HG03565 (cell line): ENCODE measurements at regions not wholly inside any gene's neighbourhood (a gene's known extent, or its start where the extent isn't known, plus 50 kb on each side); places are given as distances from the start of the nearest gene placed in this dataset.
"Not testable (repeated sequence)": the region's sequence is repeated elsewhere in the genome, so short reads cannot be mapped to it uniquely, and the experiment has no call there.

ENCODE experiments used
- ATAC-seq: cut with Tn5 transposase; IDR thresholded peaks from one replicate; pipeline ENCODE4 v1.9.1; 2021; ENCODE audit warnings: mild to moderate bottlenecking, moderate library complexity; ENCODE audit not compliant: unreplicated experiment

DNA sequence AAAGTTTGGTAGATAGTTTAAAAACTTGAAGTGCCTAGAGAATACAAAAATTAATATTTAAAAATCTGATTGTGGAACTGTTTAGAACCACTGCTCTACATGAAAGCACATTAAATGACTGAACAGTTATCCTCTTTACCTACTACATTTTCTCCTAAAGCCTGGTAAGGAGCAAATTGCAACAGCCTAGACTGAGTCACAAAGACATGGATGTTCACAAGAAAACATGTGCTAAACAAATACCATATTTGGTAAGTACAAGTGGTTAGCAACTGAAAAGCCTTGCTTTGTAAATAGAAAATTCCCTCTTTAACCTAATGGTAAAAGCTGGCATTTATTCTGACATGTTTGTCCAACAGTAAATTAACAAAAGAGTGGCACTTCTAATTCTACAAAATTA, 203.1 kb downstream of the FBXO8 start:
- no peak for ATAC-seq

DNA sequence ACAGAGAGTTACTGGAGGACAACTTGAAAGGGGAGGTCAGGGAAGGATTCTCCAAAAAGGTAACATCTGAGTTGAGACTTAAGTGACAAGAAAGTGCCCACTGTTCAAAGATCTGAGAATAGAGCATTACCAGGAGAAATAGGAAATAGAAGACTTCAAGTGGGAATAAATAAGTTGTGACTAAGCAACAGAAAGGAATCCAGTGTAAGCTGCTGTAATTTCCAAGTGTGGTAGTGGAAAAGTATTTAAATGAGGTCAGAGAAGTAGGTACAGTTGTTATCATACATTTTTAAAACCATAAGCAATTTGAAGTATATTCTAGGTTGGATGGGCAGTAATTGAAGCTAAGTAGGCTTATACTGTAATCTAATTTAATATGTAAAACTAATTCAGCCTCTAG, 211.9 kb downstream of the FBXO8 start:
- no peak for ATAC-seq

DNA sequence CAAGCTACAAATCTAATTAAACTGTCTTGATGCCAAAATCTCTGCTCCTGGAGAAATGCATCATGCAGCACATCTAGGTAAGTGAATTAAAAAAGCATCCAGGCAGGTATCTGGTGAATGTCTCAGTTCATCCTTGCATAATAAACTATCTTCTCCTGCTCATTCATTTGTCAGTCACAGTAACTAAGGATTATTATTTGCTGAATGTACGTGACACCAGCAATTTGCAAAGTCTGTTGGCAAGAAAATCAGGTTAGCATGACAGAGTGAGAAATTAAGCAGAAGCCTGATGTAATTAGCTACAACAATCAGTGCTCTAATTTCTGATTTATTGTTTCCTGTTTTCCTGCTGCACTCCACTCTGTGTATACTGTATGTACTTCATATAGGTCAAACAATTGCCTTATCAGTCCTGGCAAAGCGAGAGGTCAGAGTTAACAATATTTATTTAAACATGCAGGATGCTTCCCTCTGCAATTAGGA, 213.6 kb downstream of the FBXO8 start:
- no peak for ATAC-seq

DNA sequence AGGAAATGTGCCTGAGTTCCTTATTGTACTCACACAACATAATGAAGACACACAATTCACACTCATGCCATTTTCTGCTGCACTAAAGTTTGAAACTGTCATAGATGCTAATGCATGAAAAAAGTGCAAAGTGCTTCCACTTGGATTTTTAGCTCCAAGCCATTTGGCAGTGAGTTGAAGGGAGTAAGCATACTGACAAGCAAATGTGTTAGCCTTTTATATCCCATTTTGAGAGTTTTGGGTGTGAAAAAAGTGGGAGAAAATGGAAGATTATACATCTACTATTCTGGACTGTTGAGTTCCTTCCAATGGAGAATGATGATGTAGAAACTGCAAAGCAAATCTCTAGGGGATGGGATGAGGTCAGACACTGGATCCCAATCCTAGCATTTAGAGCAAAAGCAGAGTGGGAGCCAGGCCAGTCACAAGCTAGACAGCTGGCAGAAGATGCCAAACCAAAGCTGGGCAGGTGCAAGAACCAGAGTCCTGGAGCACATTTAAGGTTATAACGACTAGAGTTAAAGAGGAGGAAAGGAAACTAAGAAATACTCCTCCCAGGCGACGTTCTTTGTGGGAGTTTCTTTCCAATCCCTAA, 216.8 kb downstream of the FBXO8 start:
- ATAC-seq = no peak

DNA sequence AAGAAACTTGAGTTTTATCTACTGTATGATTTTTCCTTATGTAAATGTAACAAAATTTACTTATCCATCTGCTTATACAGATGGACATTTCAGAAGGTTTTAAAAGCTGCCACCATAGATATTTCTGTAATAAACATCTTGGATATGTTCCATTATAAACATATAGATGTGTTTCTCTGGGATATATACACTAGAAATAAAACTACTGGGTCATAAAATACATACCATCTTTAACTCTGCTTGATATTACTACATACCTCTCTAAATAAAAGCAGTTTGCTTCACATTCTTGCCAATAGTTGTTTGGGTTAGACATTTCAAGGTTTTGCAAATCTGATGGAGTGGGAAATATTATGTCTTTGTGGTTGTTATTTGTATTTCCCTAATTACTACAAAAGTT, 220.6 kb downstream of the FBXO8 start:
- no peak for ATAC-seq

DNA sequence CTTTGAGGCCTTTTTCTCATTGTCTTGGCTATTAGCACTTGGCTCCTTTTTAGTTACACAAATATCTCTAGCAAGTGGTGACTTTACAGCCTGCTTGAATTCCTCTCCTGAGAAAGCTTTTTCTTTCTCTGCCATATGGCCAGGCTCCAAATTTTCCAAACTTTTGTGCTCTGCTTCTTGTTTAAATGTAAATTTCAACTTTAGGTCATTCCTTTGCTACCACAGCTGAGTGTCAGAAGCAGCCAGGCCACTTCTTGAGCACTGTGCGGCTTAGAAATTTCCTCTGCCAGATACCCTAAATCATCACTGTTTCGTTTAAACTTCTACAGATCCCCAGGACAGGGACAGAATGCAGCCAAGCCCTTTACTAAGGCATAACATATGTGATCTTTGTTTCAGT, 222.4 kb downstream of the FBXO8 start:
- ATAC-seq = no peak

DNA sequence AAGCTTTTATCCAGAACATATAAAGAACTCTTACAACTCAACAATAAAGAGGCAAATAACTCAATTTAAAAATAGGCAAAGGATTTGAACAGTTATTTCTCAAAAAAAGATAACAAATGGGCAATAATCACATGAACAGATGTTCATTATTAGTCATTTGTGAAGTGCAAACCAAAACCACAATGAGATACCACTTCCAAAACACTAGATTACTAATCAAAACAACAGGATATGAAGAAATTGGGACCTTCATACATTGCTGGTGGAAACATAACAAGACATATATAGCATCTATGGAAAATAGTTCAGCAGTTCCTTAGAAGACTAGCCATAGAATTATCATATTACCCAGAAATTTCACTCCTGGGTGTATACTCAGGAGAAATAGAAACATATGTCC, 224.6 kb downstream of the FBXO8 start:
- peak; percentile 55 for ATAC-seq

DNA sequence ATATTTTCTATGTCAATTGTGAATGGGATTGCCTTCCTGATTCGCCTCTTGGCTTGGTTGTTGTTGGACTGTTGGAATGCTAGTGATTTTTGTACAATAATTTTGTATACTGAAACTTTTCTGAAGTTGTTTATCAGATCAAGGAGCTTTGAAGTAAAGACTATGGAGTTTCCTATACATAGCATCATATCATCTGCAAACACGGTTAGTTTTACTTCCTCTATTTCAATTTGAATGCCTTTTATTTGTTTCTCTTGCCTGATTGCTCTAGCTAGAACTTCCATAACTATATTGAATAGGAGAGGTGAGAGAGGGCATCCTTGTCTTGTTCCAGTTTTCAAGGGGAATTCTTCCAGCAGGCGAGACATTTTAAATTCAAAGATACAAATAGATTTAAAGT, 226.5 kb downstream of the FBXO8 start:
- peak; percentile 40 for ATAC-seq

DNA sequence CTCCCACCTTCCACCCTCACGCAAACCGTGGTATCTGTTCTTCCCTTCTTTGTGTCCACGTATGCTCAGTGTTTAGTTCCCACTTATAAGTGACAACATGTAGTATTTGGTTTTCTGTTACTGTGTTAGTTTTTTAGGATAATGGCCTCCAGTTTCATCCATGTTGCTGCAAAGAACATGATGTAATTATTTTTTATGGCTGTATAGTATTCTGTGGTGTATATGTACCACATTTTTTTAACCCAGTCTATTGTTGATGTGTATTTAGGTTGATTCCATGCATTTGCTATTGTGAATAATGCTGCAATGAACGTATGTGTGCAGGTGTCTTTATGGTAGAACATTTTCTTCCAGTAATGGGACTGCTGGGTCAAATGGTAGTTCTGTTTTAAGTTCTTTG, 228.1 kb downstream of the FBXO8 start:
- ATAC-seq = no peak

DNA sequence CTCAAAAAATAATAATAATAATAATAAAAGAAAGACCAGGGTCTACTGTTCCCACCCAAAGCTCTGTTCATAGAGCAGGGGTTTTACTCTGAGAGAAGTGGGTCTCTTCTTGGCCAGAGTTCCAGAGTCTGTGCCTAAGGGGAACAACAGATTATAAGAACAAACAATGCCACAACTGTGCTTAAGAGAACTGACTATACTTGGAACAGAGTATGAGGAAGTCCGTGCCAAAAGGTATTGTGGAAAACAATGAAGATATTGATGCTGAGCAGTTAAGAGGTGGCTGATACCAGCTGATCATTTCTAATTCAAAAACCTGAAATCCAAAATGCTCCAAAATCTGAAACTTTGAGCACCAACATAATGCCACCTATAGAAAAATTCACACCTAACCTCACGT, 229.6 kb downstream of the FBXO8 start:
- no peak for ATAC-seq

DNA sequence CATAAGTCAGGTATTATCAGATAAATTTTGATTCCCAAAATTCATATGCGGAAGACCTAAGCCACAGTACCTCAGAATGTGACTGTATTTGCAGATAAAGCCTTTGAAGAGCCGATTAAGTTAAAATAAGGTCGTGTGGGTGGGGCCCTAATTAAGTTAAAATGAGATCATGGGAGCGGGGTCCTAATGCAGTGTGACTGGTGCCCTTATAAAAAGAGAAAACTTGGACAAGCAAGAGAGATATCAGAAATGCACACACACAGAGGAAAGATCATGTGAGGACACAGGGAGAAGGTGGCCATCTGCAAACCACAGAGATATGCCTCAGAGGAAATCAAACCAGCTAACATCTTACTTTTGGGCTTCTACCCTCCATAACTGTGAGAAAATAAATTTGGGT, 236.1 kb downstream of the FBXO8 start:
- no peak for ATAC-seq

DNA sequence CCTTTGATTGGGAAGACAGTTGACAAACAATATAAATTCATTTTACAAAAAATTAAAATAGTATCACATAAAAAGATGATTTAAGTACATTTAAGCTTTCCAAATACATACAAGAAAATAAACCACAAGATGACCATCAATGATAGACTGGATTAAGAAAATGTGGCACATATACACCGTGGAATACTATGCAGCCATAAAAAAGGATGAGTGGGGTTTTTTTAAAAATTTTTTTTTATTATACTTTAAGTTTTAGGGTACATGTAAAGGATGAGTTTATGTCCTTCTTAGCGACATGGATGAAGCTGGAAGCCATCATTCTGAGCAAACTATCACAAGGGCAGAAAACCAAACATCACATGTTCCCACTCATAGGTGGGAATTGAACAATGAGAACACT, 237.6 kb downstream of the FBXO8 start:
- ATAC-seq = not testable (repeated sequence)

DNA sequence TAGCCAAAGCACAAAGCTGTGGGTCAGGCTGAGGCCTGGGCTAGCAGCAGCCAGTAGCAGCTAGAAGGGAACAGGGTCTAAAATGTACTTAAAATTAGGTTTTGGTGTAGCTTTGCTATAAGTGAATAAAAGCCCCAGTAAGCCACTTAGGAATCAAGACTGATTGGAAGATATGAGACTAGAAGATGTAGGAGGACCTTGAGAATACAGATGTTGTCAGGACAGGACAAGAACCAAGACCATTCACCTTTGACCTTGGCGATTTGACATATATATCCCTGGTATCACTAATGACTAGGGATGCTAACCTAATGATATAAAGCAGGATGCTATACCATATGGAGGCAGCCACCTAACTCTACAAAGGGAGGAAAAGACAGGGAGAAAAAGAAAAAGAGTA, 238.1 kb downstream of the FBXO8 start:
- no peak for ATAC-seq

DNA sequence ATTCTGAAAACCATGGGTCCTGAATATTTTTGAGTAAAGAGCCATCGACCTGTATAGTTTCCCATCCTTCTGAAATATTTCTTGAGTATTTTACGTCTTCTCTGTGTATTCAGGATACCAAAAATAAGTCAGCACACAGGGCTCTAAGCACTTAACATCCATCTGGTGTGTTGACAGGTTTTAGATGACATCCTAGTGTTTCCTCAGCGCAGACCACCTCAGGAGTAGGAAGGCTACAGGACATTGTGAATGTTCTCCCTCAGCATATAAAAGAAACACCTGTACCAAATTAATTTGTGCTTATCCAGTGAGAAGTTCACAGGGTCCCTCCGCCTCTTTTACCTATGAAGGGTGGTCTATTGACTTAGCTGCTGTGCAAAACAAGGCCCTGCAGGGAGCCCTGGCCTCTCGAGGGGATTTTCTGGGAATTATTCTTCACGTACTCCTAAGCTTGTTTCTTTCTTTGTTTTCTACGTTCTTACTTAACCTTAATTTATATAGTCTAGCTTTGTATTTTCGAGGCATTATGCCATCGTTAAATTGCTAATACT, 241.8 kb downstream of the FBXO8 start:
- no peak for ATAC-seq

DNA sequence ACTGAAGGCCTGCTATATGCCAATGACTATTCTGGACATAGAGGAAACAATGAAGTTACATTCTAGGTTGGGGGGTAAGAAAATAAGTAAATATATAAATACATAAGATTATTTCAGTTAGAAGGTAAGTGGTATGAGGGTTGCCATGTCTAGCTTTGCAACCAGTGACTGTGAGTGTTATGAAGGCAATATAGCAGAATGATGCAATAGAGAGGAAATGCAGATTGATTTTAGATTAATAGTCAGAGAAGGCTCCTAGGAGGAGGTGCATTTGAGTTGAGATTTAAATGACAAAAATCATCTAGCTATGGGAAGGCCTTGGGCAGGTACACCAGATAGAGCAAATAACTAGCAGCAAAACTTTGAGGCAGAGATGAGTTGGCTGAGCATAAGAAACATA, 243.2 kb downstream of the FBXO8 start:
- no peak for ATAC-seq

DNA sequence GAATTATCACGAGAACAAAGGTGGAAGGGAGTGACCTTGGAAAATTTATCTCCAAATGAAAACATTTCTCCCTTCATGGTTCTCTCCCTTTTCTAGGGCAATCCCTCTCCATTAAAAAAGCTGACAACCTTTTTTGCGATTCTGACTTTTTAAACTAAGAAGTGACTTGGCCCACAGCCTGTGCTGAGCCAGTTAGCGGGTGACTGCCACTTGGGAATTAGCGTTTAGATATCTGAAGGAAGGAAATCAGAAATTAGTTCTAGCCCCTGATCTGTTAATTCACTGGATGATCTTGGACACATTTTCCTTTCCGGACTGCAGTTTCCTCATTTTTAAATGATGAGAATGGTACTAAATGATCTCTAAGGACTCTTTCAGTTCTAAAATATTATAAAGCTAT, 245.0 kb downstream of the FBXO8 start:
- ATAC-seq = no peak

DNA sequence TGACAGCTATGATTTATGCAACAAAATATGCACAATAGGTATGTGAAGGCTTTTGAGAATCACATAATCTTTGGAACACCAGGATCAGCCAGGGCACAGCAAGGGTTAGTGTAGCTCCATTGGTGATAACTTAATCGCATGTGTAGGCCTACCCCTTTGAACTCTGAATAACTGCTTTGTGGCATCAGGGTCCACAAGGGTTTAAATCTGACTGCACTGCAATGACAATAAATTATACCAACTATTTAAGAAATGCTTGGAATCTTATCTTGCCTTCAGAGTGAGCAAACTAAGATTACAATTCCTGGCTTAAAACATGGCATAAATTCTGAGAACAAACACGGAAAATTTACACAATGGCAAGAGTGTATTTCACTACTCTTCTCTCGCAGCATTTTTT, 245.8 kb downstream of the FBXO8 start:
- ATAC-seq = no peak

DNA sequence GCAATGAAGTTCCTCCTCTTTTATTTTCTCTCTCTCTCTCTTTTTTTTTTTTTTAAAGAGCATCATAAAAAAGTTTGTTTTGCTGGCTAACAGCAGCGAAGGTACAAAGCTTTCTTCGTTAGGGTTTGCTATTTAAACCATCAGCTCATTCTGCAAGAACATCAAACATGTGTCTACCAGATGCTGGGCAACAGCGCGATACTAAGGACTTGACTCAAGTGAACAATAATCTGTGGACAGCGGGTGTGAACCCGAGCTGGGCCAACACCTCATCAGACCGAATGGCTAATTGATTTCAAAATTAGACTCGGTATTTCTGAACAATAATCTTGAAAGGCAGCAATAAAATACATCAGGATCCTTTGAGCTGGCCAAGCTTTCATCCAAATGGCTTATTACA, 246.4 kb downstream of the FBXO8 start:
- ATAC-seq = no peak

DNA sequence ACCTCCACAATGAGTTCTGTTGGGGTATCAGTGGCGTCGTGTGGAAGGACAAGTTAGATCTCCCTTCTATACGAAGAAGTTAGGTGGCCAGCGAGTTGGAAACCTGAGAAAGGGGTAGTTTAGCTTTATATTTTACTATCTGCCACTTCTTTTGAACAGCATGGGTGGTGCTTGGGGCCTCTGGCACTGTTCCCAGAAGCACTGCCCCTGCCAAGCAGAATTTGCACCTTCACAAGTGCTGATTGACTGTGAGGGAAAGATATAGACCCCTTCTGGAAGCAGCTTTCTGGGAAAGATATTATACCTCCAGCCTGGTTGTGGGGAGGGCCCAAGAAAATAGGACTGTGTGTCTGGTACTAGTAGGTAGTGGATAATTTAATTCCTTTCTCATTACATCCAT, 246.9 kb downstream of the FBXO8 start:
- ATAC-seq = no peak

DNA sequence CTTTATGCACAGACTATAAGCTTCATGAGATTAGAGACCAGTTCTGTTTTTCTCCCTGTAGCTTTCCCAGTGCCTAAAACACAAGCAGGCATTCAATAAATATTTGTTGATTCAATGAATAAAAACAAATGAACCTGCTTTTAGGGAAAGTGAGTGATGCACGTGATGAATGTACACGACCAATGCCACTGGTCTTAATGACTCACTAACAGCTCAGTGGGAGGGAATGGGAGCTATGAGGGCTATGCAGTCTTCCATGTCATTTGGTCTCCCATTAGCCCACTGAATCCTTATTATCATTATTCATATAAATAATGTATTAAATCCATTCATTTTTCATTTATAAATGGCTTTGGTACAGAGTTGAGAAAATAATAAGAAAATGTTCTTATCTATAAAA, 247.4 kb downstream of the FBXO8 start:
- ATAC-seq = no peak

DNA sequence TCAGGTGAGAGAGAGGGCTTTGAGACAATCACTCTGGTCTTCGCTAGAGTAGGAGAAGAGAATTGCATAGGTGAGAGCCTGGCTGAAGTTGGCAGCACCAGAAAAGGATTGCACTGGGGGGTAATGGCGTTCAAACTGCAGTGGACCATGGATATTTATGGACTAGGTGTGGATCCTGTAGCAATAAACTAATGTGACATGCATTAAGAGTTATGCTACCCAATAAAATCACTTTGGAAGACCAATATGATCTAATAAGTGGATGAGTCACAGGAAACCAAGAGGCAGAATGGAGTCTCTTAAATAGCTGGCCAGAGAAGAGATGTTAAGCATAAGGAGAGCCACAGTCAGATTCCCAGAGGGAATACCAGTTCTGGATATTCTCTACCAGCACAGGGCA, 259.8 kb downstream of the FBXO8 start:
- no peak for ATAC-seq

DNA sequence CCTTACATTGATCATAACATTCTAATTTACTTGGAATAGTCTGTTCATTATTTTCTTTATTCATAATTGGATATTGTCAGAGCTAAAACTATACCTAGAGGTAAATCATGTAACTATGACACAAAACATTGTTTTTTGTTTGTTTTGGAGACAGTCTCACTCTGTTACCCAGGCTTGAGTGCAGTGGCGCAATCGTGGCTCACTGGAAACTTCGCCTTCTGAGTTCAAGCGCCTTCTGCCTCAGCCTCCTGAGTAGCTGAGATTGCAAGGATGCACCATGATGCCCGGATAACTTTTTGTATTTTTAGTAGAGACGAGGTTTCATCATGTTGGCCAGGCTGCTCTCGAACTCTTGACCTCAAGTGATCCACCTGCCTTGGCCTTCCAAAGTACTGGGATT, 265.2 kb downstream of the FBXO8 start:
- no peak for ATAC-seq

DNA sequence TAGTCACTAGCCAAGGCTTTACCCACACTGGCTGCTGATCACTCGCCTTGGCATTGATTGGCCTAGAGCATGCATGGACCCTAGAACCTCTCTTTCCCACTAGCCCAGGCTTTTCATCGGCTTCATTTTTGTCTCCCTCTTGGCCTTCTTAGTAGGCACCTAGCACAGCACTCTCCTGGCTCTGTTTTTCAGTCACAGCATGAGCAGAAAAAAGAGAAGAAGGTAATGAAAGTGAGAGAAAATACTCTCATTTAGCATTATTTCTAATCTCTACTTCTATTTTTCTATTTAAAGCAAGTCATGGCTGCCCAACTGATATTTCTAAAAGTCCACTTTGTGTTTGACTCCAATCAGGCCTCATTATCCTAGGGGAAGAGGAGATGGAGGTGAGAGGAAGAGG, 267.2 kb downstream of the FBXO8 start:
- no peak for ATAC-seq
